PC-9 (cell line): ENCODE measurements at regions not wholly inside any gene's neighbourhood (a gene's known extent, or its start where the extent isn't known, plus 50 kb on each side); places are given as distances from the start of the nearest gene placed in this dataset.

Source experiments
- CTCF ChIP-seq: fragments of 200-600 bp; sonication (generic); conservative IDR thresholded peaks from 2 replicates; pipeline ENCODE4 v1.6.1; 2017; ENCODE audit warnings: mixed run types, antibody characterized with exemption, mild to moderate bottlenecking, moderate library complexity
- EZH2 ChIP-seq: fragments of 200-600 bp; sonication (generic); IDR thresholded peaks from 2 replicates; pipeline ENCODE4 v1.8.0; 2017; ENCODE audit warnings: antibody characterized with exemption, low read depth

- TF ChIP-seq CTCF (no peak), EZH2 (no peak)
Measured at GRCh38 chr18:78784861-78785260, 194.8 kb upstream of the SALL3 start.
